GM23338 (cell line): ENCODE measurements at regions not wholly inside any gene's neighbourhood (a gene's known extent, or its start where the extent isn't known, plus 50 kb on each side); places are given as distances from the start of the nearest gene placed in this dataset.

Experiments
- ATAC-seq: fragments of 200-7000 bp; cut with Tn5 transposase; 3 replicates; pipeline ENCODE4 v1.9.1; 2020
- DNase-seq: peaks from one replicate; pipeline ENCODE4 v3.0.0-alpha.2; 2015; ENCODE audit warnings: low spot score
- H2AFZ ChIP-seq: fragments of 200-600 bp; sonication (generic); 2 replicates; pipeline ENCODE4 v1.8.0; 2016; ENCODE audit warnings: antibody characterized with exemption, mild to moderate bottlenecking, moderate library complexity
- H3F3A ChIP-seq: fragments of 200-600 bp; sonication (generic); replicated peaks from 2 replicates; pipeline ENCODE4 v1.8.0; 2017; ENCODE audit warnings: antibody characterized with exemption, mixed run types, low read depth
- H3K27ac ChIP-seq: fragments of 200-600 bp; sonication (generic); 2 replicates; pipeline ENCODE4 v1.6.1; 2016; ENCODE audit warnings: low read depth
- H3K27me3 ChIP-seq: fragments of 200-600 bp; sonication (generic); 2 replicates; pipeline ENCODE4 v1.8.0; 2016; ENCODE audit warnings: mild to moderate bottlenecking, mixed run types, moderate library complexity; ENCODE audit not compliant: insufficient read depth
- H3K36me3 ChIP-seq: fragments of 200-600 bp; sonication (generic); 2 replicates; pipeline ENCODE4 v1.8.0; 2016; ENCODE audit warnings: mild to moderate bottlenecking; ENCODE audit not compliant: insufficient read depth
- H3K4me1 ChIP-seq: fragments of 200-600 bp; sonication (generic); 2 replicates; pipeline ENCODE4 v1.8.0; 2016; ENCODE audit warnings: mild to moderate bottlenecking, moderate library complexity; ENCODE audit not compliant: insufficient read depth
- H3K4me2 ChIP-seq: fragments of 200-600 bp; sonication (generic); 2 replicates; pipeline ENCODE4 v1.7.1; 2017; ENCODE audit warnings: mixed run types
- H3K4me3 ChIP-seq: fragments of 200-600 bp; sonication (generic); 2 replicates; pipeline ENCODE4 v1.6.1; 2016; ENCODE audit warnings: mixed run types
- H3K79me2 ChIP-seq: fragments of 200-600 bp; sonication (generic); replicated peaks from 2 replicates; pipeline ENCODE4 v1.8.0; 2017; ENCODE audit warnings: mild to moderate bottlenecking; ENCODE audit not compliant: insufficient read depth
- H3K9me2 ChIP-seq: fragments of 200-600 bp; sonication (generic); 2 replicates; pipeline ENCODE4 v1.8.0; 2017; ENCODE audit not compliant: insufficient read depth
- H4K20me1 ChIP-seq: fragments of 200-600 bp; sonication (generic); replicated peaks from 2 replicates; pipeline ENCODE4 v1.8.0; 2017; ENCODE audit warnings: mild to moderate bottlenecking; ENCODE audit not compliant: insufficient read depth
- H3K27ac Mint-ChIP-seq: 2 replicates; pipeline ENCODE4 v1.8.0; 2020; ENCODE audit warnings: inconsistent platforms, mild to moderate bottlenecking, moderate library complexity, mixed read lengths
- H3K27me3 Mint-ChIP-seq: 3 replicates; pipeline ENCODE4 v1.8.0; 2022; ENCODE audit warnings: low read depth, mild to moderate bottlenecking, moderate library complexity, mixed read lengths, inconsistent platforms; ENCODE audit not compliant: insufficient read depth, poor library complexity
- H3K36me3 Mint-ChIP-seq: 3 replicates; pipeline ENCODE4 v1.8.0; 2021; ENCODE audit warnings: low read depth, mild to moderate bottlenecking, inconsistent platforms, moderate library complexity, mixed read lengths
- H3K4me1 Mint-ChIP-seq: 3 replicates; pipeline ENCODE4 v1.8.0; 2020; ENCODE audit warnings: mild to moderate bottlenecking, inconsistent platforms, mixed read lengths
- H3K4me3 Mint-ChIP-seq: 3 replicates; pipeline ENCODE4 v1.8.0; 2021; ENCODE audit warnings: moderate library complexity, mild to moderate bottlenecking, inconsistent platforms, mixed read lengths
- H3K9me3 Mint-ChIP-seq: 3 replicates; pipeline ENCODE4 v1.8.0; 2020; ENCODE audit warnings: moderate library complexity, mild to moderate bottlenecking, inconsistent platforms, mixed read lengths
- ETS1 ChIP-seq: IDR thresholded peaks from 2 replicates; pipeline ENCODE4 v1.6.1; 2016; ENCODE audit warnings: antibody characterized with exemption
- EZH2 ChIP-seq: fragments of 200-600 bp; sonication (generic); IDR thresholded peaks from one replicate; pipeline ENCODE4 v1.8.0; 2017; ENCODE audit warnings: antibody characterized with exemption, mild to moderate bottlenecking, low read depth; ENCODE audit not compliant: unreplicated experiment
- JUNB ChIP-seq: IDR thresholded peaks from one replicate; pipeline ENCODE4 v1.6.1; 2016; ENCODE audit warnings: antibody characterized with exemption; ENCODE audit not compliant: unreplicated experiment
- NANOG ChIP-seq: IDR thresholded peaks from 2 replicates; pipeline ENCODE4 v1.6.1; 2016; ENCODE audit warnings: antibody characterized with exemption, borderline replicate concordance
- POLR2AphosphoS5 ChIP-seq: IDR thresholded peaks from 2 replicates; pipeline ENCODE4 v1.6.1; 2016; ENCODE audit warnings: antibody characterized with exemption, low read depth
- REST ChIP-seq: IDR thresholded peaks from one replicate; pipeline ENCODE4 v1.6.1; 2018; ENCODE audit warnings: antibody characterized with exemption; ENCODE audit not compliant: unreplicated experiment
- STAT1 ChIP-seq: IDR thresholded peaks from one replicate; pipeline ENCODE4 v1.6.1; 2016; ENCODE audit warnings: antibody characterized with exemption; ENCODE audit not compliant: unreplicated experiment
- ZNF114 ChIP-seq: fragments of 250-450 bp; sonication (Bioruptor Pico); IDR thresholded peaks from 2 replicates; pipeline ENCODE4 v1.5.0; 2020; ENCODE audit warnings: mild to moderate bottlenecking, moderate library complexity
- ZNF331 ChIP-seq: fragments of 250-450 bp; sonication (Bioruptor Pico); IDR thresholded peaks from 2 replicates; pipeline ENCODE4 v1.5.0; 2020; ENCODE audit warnings: low read depth, mild to moderate bottlenecking, moderate library complexity
- ZNF462 ChIP-seq: fragments of 250-450 bp; sonication (Bioruptor Pico); IDR thresholded peaks from 2 replicates; pipeline ENCODE4 v1.5.0; 2020; ENCODE audit warnings: mild to moderate bottlenecking, moderate library complexity

GRCh38 chr10:132995909-132996602, 53.7 kb upstream of the CFAP46 start:
- no peak overlapping the region for H3K27ac ChIP-seq
- H3F3A ChIP-seq = no peaks in the 10 kb centered on the region
- no peak for TF ChIP-seq ZNF114 (CRISPR knock-in tag)
- TF ChIP-seq POLR2AphosphoS5 = no peak
- TF ChIP-seq STAT1 = no peak
- no peak for TF ChIP-seq ZNF331 (CRISPR knock-in tag)
- TF ChIP-seq NANOG = no peak
- no peak for TF ChIP-seq EZH2
- no peak for TF ChIP-seq ETS1
- TF ChIP-seq JUNB = no peak
- no peak for TF ChIP-seq REST
- H3K27ac Mint-ChIP-seq = no peak overlapping the region; the same call in 1 of the 2 replicates
- H3K4me2 ChIP-seq = no peak overlapping the region
- H3K27me3 ChIP-seq = no peaks in the 10 kb centered on the region
- no peaks in the 10 kb centered on the region for H3K4me1 ChIP-seq
- H3K4me3 ChIP-seq = no peak overlapping the region
- DNase-seq (no peak), ATAC-seq (no peak)
- H3K4me3 Mint-ChIP-seq = no peak overlapping the region
- no peaks in the 10 kb centered on the region for H3K9me2 ChIP-seq
- H3K36me3 Mint-ChIP-seq = no peaks in the 10 kb centered on the region
- no peaks in the 10 kb centered on the region for H3K4me1 Mint-ChIP-seq
- no peaks in the 10 kb centered on the region for H3K27me3 Mint-ChIP-seq
- H3K79me2 ChIP-seq = no peaks in the 10 kb centered on the region
- no peak overlapping the region for H2AFZ ChIP-seq
- H3K36me3 ChIP-seq = no peaks in the 10 kb centered on the region
- H3K9me3 Mint-ChIP-seq = no peaks in the 10 kb centered on the region
- H4K20me1 ChIP-seq = no peaks in the 10 kb centered on the region

- Mint-ChIP-seq H3K9me3 (no peaks in the 10 kb centered on the region), H3K4me3 (no peak overlapping the region), H3K4me1 (no peaks in the 10 kb centered on the region), H3K27me3 (no peaks in the 10 kb centered on the region), H3K27ac (no peak overlapping the region), H3K36me3 (no peaks in the 10 kb centered on the region)
- Histone ChIP-seq H4K20me1 (no peaks in the 10 kb centered on the region), H3K27me3 (no peaks in the 10 kb centered on the region), H3K9me2 (no peaks in the 10 kb centered on the region), H3F3A (no peaks in the 10 kb centered on the region), H2AFZ (no peak overlapping the region), H3K36me3 (no peaks in the 10 kb centered on the region), H3K4me3 (no peak overlapping the region), H3K4me1 (no peaks in the 10 kb centered on the region), H3K79me2 (no peaks in the 10 kb centered on the region), H3K4me2 (no peak overlapping the region), H3K27ac (no peak overlapping the region)
- DNase-seq = no peak
- no peak for ATAC-seq
- no peak for TF ChIP-seq POLR2AphosphoS5
- TF ChIP-seq ZNF462 = no peak
- no peak for TF ChIP-seq ZNF114 (CRISPR knock-in tag)
- no peak for TF ChIP-seq ETS1
Observed at GRCh38 chr10:132994811-132995210, 52.4 kb upstream of the CFAP46 start.
